ENCODE measurements at regions not wholly inside any gene's neighbourhood (a gene's known extent, or its start where the extent isn't known, plus 50 kb on each side); places are given as distances from the start of the nearest gene placed in this dataset.
"Not testable (repeated sequence)": the region's sequence is repeated elsewhere in the genome, so short reads cannot be mapped to it uniquely, and the experiment has no call there.

DNA sequence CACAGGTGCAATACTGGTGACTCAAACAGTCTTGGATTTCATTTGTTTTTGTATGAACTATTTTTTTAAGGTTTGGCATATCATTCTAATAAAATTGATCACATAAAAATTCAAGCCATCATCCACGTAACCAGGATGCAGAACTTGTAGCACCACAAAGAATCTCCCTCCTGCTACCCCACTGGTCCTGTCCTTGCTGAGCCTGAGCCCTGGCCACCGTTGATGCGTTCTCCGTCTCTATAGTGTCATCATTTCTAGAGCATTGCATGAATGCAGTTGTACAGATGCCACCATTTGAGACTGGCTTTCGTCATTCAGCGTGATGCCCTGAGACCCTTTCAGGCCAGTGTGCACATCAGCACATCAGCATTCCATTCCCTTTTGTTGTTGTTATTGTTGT lies 273.5 kb downstream of the TCERG1L start:
- TF ChIP-seq, protein P1, sequence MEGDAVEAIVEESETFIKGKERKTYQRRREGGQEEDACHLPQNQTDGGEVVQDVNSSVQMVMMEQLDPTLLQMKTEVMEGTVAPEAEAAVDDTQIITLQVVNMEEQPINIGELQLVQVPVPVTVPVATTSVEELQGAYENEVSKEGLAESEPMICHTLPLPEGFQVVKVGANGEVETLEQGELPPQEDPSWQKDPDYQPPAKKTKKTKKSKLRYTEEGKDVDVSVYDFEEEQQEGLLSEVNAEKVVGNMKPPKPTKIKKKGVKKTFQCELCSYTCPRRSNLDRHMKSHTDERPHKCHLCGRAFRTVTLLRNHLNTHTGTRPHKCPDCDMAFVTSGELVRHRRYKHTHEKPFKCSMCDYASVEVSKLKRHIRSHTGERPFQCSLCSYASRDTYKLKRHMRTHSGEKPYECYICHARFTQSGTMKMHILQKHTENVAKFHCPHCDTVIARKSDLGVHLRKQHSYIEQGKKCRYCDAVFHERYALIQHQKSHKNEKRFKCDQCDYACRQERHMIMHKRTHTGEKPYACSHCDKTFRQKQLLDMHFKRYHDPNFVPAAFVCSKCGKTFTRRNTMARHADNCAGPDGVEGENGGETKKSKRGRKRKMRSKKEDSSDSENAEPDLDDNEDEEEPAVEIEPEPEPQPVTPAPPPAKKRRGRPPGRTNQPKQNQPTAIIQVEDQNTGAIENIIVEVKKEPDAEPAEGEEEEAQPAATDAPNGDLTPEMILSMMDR (IDR thresholded peaks at IDR 0.05; ENCODE audit: insufficient read depth, low read depth, low read length, missing control alignments) = no peak
- H3K4me3 ChIP-seq (ENCODE audit: low read length) = no peak overlapping the region
- DNase-seq (ENCODE audit: low read depth) = no peak

DNA sequence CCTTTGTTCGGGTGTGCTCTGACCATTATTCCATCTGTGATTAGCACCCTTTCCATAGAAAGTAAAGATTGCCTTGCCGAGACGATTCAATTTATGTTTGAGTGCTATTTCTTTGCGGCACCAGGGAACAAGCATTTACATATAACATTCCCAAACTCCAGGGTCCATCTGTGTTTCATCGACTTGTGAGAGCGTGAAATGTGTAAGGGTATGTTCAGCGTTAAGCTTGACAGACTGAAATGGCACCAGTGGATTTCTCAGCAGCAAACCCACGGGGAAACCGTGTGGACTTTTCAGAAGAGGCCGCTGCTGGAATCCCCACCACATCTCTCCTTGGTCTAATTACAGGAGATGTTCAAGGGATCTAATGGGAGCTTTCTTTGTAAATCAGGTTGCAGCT lies 270.5 kb downstream of the TCERG1L start:
- H3K4me3 ChIP-seq (ENCODE audit: low read length) = no peak overlapping the region
- TF ChIP-seq, protein P1 (IDR thresholded peaks at IDR 0.05; ENCODE audit: insufficient read depth, low read depth, low read length, missing control alignments) = no peak
- no peak for DNase-seq (ENCODE audit: low read depth)

DNA sequence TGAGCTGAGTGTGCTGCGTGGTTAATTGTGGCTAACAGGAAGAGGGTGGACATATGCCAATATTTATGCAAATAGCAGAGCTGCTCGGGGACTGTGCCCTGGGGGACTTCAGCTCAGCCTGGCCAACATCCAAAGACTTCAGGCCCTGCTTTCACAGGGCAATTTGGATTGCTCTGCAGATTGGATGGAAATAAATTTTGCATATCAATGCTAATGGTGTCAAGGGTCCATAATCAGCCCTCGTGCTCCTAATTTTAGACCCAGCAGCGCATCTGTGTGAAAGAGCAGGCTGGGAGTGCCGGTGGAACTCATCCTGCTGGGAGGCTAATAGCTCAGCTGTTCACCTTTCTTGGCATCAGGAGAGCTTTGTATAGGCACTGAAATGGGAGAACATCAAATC lies 270.1 kb downstream of the TCERG1L start:
- TF ChIP-seq, protein P1 (IDR thresholded peaks at IDR 0.05; ENCODE audit: insufficient read depth, low read depth, low read length, missing control alignments) = no peak
- DNase-seq (ENCODE audit: low read depth) = no peak
- H3K4me3 ChIP-seq (ENCODE audit: low read length) = no peak overlapping the region

DNA sequence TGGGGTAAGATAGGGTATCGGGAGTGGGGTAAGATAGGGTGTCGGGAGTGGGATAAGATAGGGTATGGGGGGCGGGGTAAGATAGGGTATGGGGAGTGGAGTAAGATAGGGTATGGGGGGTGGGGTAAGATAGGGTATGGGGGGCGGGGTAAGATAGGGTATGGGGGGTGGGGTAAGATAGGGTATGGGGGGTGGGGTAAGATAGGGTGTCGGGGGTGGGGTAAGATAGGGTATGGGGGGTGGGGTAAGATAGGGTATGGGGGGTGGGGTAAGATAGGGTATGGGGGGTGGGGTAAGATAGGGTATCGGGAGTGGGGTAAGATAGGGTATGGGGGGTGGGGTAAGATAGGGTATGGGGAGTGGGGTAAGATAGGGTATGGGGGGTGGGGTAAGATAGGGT lies 269.5 kb downstream of the TCERG1L start:
- not testable (repeated sequence) for DNase-seq (ENCODE audit: low read depth)

More for the DNA sequence above, 269.5 kb downstream of the TCERG1L start:
- H3K4me3 ChIP-seq (ENCODE audit: low read length) = not testable (repeated sequence)

Measured in epithelial cell of esophagus (primary cell).